Effector memory CD8-positive, alpha-beta T cell (primary cell): ENCODE measurements at regions not wholly inside any gene's neighbourhood (a gene's known extent, or its start where the extent isn't known, plus 50 kb on each side); places are given as distances from the start of the nearest gene placed in this dataset.
"Not testable (repeated sequence)": the region's sequence is repeated elsewhere in the genome, so short reads cannot be mapped to it uniquely, and the experiment has no call there.

Source experiments
- ATAC-seq: fragments of 150-1000 bp; cut with Tn5 transposase; replicated peaks from 2 replicates; pipeline ENCODE4 v1.10.0; 2021; ENCODE audit warnings: mild to moderate bottlenecking, moderate library complexity
- DNase-seq, 3 experiments: peaks; one replicate each; pipeline ENCODE4 v3.0.0; 2021
- H3K27ac Mint-ChIP-seq, 2 donors: one replicate each; pipeline ENCODE4 v1.8.0; 2022; ENCODE audit warnings: mild to moderate bottlenecking in 2 of 2, mixed read lengths in 2 of 2, moderate library complexity in 2 of 2
- H3K27me3 Mint-ChIP-seq, 2 donors: one replicate each; pipeline ENCODE4 v1.8.0; 2022; ENCODE audit warnings: mixed read lengths in 2 of 2
- H3K36me3 Mint-ChIP-seq: one replicate; pipeline ENCODE4 v1.8.0; 2022; ENCODE audit warnings: mild to moderate bottlenecking, moderate library complexity, mixed read lengths; ENCODE audit not compliant: insufficient read depth
- H3K4me1 Mint-ChIP-seq, 2 donors: one replicate each; pipeline ENCODE4 v1.8.0; 2022; ENCODE audit warnings: low read depth in 2 of 2, mixed read lengths in 2 of 2
- H3K4me3 Mint-ChIP-seq, 2 donors: one replicate each; pipeline ENCODE4 v1.8.0; 2022; ENCODE audit warnings: mild to moderate bottlenecking in 2 of 2, mixed read lengths in 2 of 2, moderate library complexity in 2 of 2
- H3K9me3 Mint-ChIP-seq, 2 donors: one replicate each; pipeline ENCODE4 v1.8.0; 2022; ENCODE audit warnings: mixed read lengths in 2 of 2

- Mint-ChIP-seq H3K36me3 (peaks cover 2% of the 10 kb centered on the region), H3K27ac (no peak overlapping the region), H3K4me3 (no peak overlapping the region), H3K4me1 (no peaks in the 10 kb centered on the region), H3K9me3 (no peaks in the 10 kb centered on the region), H3K27me3 (peaks cover 5 to 12% of the 10 kb centered on the region in 2 donors)
- no peak for ATAC-seq
- no peak for DNase-seq
Observed at GRCh38 chr1:14253676-14254075, 344.8 kb upstream of the KAZN start.

DNA sequence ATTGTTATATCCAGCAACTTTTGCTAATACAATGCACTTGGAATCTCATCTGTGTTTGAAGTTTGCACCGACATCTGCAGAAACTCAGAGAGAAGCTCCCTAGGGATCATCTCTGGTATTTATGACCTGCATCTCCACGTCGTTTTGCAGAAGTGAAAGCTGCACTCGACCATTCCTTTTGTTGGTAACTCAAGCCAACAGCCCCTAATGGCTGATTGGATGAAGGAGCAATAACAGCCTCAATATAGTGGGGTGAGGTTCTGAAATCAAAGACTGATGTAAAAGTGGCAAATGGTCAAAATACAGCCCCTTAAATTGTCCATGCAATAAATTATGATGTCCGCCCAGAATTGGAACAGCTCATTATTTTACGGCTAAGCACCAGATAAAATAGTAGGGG lies 344.2 kb upstream of the KAZN start:
- H3K4me3 Mint-ChIP-seq = no peak overlapping the region
- no peaks in the 10 kb centered on the region for H3K9me3 Mint-ChIP-seq
- ATAC-seq = no peak
- H3K27me3 Mint-ChIP-seq = peaks cover 5 to 16% of the 10 kb centered on the region in 2 donors
- H3K27ac Mint-ChIP-seq = no peak overlapping the region
- no peak for DNase-seq
- peaks cover 2% of the 10 kb centered on the region for H3K36me3 Mint-ChIP-seq
- H3K4me1 Mint-ChIP-seq = no peaks in the 10 kb centered on the region

DNA sequence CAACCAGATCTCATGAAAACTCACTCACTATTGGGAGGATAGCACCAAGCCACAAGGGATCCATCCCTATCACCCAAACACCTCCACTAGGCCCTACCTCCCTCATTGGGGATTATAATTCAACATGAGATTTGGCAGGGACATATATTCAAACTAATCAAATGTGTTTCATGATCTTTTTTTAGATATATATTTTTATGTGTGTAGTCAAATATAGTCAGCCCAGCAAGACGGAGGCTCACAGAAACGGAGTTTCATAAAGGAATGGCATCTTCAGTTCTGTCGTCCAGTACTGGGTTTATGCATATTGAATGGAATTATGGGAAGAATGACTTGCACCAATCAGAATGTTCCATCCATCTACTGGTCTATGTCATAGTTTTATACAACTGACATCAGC lies 343.3 kb upstream of the KAZN start:
- Mint-ChIP-seq H3K9me3 (no peaks in the 10 kb centered on the region), H3K4me1 (no peaks in the 10 kb centered on the region), H3K4me3 (no peak overlapping the region), H3K36me3 (peaks cover 2% of the 10 kb centered on the region), H3K27ac (no peak overlapping the region), H3K27me3 (peaks cover 10 to 24% of the 10 kb centered on the region in 2 donors)
- ATAC-seq (no peak), DNase-seq (no peak)

DNA sequence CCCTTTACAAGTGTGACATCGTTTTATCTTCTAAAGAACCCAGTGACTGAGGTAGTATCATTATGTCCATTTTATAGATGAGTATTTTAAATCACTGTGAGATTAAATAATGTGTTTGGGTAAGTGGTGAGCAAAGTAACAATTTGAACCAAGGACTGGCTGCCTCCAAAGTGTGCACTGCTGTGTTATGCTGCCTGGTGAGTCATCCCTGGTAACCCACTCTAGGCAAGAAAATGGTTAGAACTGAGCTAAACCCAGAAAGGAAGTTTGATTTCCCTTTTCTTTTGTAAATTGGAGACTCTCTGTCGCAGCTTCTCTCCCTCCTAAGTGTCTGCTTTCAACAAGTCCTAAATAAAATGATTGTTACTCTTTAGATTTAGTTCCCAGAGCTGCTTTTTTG lies 342.8 kb upstream of the KAZN start:
- H3K9me3 Mint-ChIP-seq = no peaks in the 10 kb centered on the region
- H3K36me3 Mint-ChIP-seq = peaks cover 2% of the 10 kb centered on the region
- no peak overlapping the region for H3K4me3 Mint-ChIP-seq
- H3K27me3 Mint-ChIP-seq = peaks cover 11 to 24% of the 10 kb centered on the region in 2 donors
- no peak overlapping the region for H3K27ac Mint-ChIP-seq
- ATAC-seq (no peak), DNase-seq (no peak)
- no peaks in the 10 kb centered on the region for H3K4me1 Mint-ChIP-seq

DNA sequence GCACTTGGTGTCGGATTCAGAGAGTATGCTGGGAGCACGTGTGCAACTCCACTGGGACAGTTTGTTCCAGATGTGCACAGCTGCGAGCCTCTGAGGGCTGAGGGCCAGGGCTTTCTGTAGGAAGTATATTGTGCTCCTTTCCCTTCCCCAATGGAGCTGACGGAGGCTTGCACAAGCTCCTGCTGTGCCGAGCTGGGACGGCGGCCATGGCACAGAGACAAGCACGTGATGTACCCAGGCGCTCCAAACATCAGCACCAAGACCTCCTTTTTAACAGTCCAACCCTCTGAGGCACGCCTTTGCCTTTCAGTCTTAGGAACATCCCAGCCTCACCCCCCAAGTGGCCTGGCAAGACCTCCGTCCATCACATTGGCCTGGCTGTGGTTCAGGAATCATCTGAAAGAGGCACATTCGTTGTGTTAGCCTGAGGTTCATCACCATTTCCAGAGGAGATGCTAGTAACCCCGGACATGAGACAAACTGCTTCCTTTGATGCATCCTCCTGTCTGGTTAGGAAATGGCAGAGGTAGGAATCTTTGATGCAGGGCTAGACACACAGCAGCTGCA lies 339.2 kb upstream of the KAZN start:
- Mint-ChIP-seq H3K36me3 (peaks cover 2% of the 10 kb centered on the region), H3K4me1 (no peaks in the 10 kb centered on the region), H3K4me3 (no peak overlapping the region), H3K9me3 (no peaks in the 10 kb centered on the region), H3K27me3 (peaks cover 12 to 14% of the 10 kb centered on the region in 2 donors), H3K27ac (no peak overlapping the region)
- no peak for ATAC-seq
- no peak for DNase-seq

GRCh38 chr1:14260480-14260879 lies 338.0 kb upstream of the KAZN start:
- Mint-ChIP-seq H3K27ac (no peak overlapping the region), H3K4me1 (no peaks in the 10 kb centered on the region), H3K9me3 (no peaks in the 10 kb centered on the region), H3K27me3 (peaks cover 12 to 26% of the 10 kb centered on the region in 2 donors), H3K36me3 (peaks cover 2% of the 10 kb centered on the region), H3K4me3 (no peak overlapping the region)
- DNase-seq (no peak), ATAC-seq (no peak)

DNA sequence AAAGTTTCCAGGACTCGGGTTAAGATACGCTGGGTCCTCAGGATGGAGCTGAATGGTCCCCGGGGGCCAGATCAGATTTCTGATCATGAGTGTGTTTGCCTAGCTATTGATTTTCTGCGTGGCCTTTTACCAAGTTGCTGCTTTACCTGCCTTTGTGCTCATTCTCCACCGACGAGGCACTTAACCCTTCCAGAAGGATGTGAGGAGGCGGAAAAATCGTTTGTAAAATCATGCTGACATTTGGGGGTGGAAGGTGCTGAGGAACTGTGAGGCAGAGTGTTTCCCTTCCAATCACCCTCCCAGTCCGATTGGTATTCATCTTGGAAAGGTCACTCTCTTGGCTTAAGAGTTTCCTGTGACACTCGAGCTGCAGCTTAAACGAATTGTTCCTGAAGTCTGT lies 337.1 kb upstream of the KAZN start:
- Mint-ChIP-seq H3K4me3 (no peak overlapping the region), H3K4me1 (no peaks in the 10 kb centered on the region), H3K27ac (no peak overlapping the region), H3K36me3 (peaks cover 2% of the 10 kb centered on the region), H3K9me3 (no peaks in the 10 kb centered on the region), H3K27me3 (peaks cover 21 to 35% of the 10 kb centered on the region in 2 donors)
- DNase-seq = no peak
- ATAC-seq = no peak

- Mint-ChIP-seq H3K27me3 (peaks cover 23 to 35% of the 10 kb centered on the region in 2 donors), H3K4me1 (no peaks in the 10 kb centered on the region), H3K9me3 (no peaks in the 10 kb centered on the region), H3K4me3 (no peak overlapping the region), H3K36me3 (peaks cover 2% of the 10 kb centered on the region), H3K27ac (no peak overlapping the region)
- DNase-seq = no peak
- ATAC-seq = no peak
Observed at GRCh38 chr1:14262637-14263036, 335.8 kb upstream of the KAZN start.

- Mint-ChIP-seq H3K4me1 (no peaks in the 10 kb centered on the region), H3K27ac (no peak overlapping the region), H3K9me3 (no peaks in the 10 kb centered on the region), H3K36me3 (peaks cover 2% of the 10 kb centered on the region), H3K27me3 (peaks cover 23 to 35% of the 10 kb centered on the region in 2 donors), H3K4me3 (no peak overlapping the region)
- DNase-seq = no peak
- no peak for ATAC-seq
Observed at GRCh38 chr1:14263225-14263624, 335.3 kb upstream of the KAZN start.

DNA sequence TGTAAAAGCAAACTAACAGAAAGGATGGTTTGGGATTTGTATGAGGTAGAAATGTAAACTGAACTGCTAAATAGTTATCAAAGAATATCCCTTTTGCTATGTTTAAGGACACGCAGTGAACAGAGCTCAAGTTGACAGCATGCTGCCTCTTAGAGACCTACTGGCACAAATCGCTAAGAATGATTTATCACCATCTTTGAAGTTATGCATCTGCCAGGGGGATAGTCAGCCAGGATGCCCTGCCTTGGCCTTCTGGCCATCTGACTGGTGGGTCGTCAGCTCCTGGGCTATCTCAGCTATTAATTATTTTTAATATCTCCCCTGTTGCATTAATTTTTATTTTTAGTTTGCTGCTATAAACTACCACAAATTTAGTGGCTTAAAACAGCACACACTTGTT lies 334.8 kb upstream of the KAZN start:
- ATAC-seq (no peak), DNase-seq (no peak)
- Mint-ChIP-seq H3K27ac (no peak overlapping the region), H3K4me3 (no peak overlapping the region), H3K4me1 (no peaks in the 10 kb centered on the region), H3K9me3 (no peaks in the 10 kb centered on the region), H3K36me3 (no peaks in the 10 kb centered on the region), H3K27me3 (peaks cover 23 to 35% of the 10 kb centered on the region in 2 donors)

GRCh38 chr1:14265495-14265894 lies 333.0 kb upstream of the KAZN start:
- Mint-ChIP-seq H3K36me3 (no peaks in the 10 kb centered on the region), H3K4me3 (no peak overlapping the region), H3K9me3 (no peaks in the 10 kb centered on the region), H3K27ac (no peak overlapping the region), H3K4me1 (no peaks in the 10 kb centered on the region), H3K27me3 (peaks cover 17 to 30% of the 10 kb centered on the region in 2 donors)
- DNase-seq = no peak
- ATAC-seq = no peak

DNA sequence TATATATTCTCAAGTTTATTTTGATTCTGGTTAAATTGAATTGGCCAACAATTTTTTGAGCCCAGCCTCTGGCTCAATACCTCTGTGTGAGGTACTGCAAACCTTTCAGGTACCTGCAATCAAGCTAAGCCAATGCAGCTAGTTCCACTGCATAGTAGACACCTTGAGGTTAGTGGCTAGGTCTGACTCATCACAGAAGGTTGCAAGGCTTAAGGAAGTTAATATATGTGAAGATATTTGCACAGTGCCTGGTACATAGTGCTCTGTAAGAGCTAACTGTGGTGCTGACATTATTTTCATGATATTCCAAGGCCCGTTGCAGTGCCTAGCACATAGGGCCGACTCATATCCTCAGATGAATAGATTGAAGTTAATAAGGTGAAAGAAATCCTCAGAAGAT lies 330.5 kb upstream of the KAZN start:
- Mint-ChIP-seq H3K27ac (no peak overlapping the region), H3K4me1 (no peaks in the 10 kb centered on the region), H3K27me3 (peaks cover 12 to 30% of the 10 kb centered on the region in 2 donors), H3K4me3 (no peak overlapping the region), H3K36me3 (no peaks in the 10 kb centered on the region), H3K9me3 (no peaks in the 10 kb centered on the region)
- DNase-seq (no peak), ATAC-seq (no peak)

GRCh38 chr1:14270821-14271220 lies 327.7 kb upstream of the KAZN start:
- no peak for ATAC-seq
- Mint-ChIP-seq H3K4me1 (no peaks in the 10 kb centered on the region), H3K36me3 (no peaks in the 10 kb centered on the region), H3K27ac (no peak overlapping the region), H3K9me3 (no peaks in the 10 kb centered on the region), H3K27me3 (peaks cover 8 to 15% of the 10 kb centered on the region in 2 donors), H3K4me3 (no peak overlapping the region)
- DNase-seq = no peak

GRCh38 chr1:14273811-14274210 lies 324.7 kb upstream of the KAZN start:
- H3K4me3 Mint-ChIP-seq = no peak overlapping the region
- H3K36me3 Mint-ChIP-seq = no peaks in the 10 kb centered on the region
- H3K27ac Mint-ChIP-seq = no peak overlapping the region
- no peaks in the 10 kb centered on the region for H3K9me3 Mint-ChIP-seq
- peaks cover 0 to 16% of the 10 kb centered on the region in 2 donors for H3K27me3 Mint-ChIP-seq
- no peak for ATAC-seq
- no peaks in the 10 kb centered on the region for H3K4me1 Mint-ChIP-seq
- no peak for DNase-seq

- H3K27me3 Mint-ChIP-seq = peaks cover 6 to 20% of the 10 kb centered on the region in 2 donors
- not testable (repeated sequence) for ATAC-seq, DNase-seq, H3K9me3 Mint-ChIP-seq, H3K4me1 Mint-ChIP-seq, H3K4me3 Mint-ChIP-seq, H3K36me3 Mint-ChIP-seq, H3K27ac Mint-ChIP-seq
Observed at GRCh38 chr1:14279891-14280290, 318.6 kb upstream of the KAZN start.
